ENCODE measurements at regions not wholly inside any gene's neighbourhood (a gene's known extent, or its start where the extent isn't known, plus 50 kb on each side); places are given as distances from the start of the nearest gene placed in this dataset.

DNA sequence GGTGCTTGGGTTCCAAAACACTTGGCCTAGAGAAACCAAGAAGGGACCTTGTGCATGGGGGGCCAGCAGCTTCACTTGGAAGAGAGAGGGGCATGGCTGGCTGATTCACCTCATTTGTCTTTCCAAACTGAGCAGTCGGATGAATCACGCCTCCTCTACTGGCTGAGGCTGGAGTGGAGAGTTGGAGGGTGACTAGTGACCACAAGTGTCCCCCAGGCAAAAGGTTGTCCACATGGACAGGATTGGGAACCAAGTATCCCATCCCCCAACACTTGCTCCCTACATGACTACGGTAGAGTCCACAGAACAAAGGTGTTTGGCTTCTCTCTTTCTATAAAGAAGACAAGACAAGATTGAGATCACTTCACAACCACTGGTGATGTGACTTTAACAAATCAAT is 875.6 kb downstream of the QKI start:
- 97% methylated on average over 3 of the region's 3 CpGs for WGBS
- Histone ChIP-seq H3K9me3 (peaks cover 7% of the 10 kb centered on the region), H3K36me3 (no peaks in the 10 kb centered on the region), H3K27me3 (no peaks in the 10 kb centered on the region), H3K4me1 (no peaks in the 10 kb centered on the region), H3K4me3 (no peak overlapping the region), H3K27ac (no peak overlapping the region)
- DNase-seq (ENCODE audit: low spot score in 2 of 2), result no peak
- TF ChIP-seq POLR2AphosphoS5 (IDR thresholded peaks at IDR 0.05) (no peak), POLR2A (IDR thresholded peaks at IDR 0.05) (no peak), EP300 (IDR thresholded peaks at IDR 0.05) (no peak)
- TF ChIP-seq, protein P1, sequence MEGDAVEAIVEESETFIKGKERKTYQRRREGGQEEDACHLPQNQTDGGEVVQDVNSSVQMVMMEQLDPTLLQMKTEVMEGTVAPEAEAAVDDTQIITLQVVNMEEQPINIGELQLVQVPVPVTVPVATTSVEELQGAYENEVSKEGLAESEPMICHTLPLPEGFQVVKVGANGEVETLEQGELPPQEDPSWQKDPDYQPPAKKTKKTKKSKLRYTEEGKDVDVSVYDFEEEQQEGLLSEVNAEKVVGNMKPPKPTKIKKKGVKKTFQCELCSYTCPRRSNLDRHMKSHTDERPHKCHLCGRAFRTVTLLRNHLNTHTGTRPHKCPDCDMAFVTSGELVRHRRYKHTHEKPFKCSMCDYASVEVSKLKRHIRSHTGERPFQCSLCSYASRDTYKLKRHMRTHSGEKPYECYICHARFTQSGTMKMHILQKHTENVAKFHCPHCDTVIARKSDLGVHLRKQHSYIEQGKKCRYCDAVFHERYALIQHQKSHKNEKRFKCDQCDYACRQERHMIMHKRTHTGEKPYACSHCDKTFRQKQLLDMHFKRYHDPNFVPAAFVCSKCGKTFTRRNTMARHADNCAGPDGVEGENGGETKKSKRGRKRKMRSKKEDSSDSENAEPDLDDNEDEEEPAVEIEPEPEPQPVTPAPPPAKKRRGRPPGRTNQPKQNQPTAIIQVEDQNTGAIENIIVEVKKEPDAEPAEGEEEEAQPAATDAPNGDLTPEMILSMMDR (IDR thresholded peaks at IDR 0.05), result no peak

DNA sequence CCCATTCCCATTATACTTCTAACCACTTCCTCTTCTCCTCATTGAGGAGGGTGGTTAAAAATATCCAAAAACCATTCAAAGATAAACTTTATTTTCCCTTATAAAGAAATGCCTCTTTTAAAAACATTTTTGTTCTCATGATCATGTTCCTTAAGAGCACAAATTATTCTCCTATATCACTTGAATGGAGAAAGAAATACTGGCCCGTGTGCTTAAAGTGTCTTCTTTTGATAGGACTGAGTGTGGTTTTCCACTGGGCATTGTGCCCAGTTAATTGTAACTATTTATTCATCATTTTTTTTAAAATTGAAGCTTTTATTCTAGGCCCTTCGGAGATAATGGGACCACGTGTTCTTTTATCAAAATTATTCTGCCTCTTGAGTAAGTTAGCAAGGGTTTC is 871.5 kb downstream of the QKI start:
- H3K4me1 ChIP-seq, result no peaks in the 10 kb centered on the region
- no peaks in the 10 kb centered on the region for H3K36me3 ChIP-seq
- H3K27me3 ChIP-seq, result no peaks in the 10 kb centered on the region
- H3K4me3 ChIP-seq, result no peak overlapping the region
- TF ChIP-seq POLR2A (IDR thresholded peaks at IDR 0.05) (no peak), POLR2AphosphoS5 (IDR thresholded peaks at IDR 0.05) (no peak), EP300 (IDR thresholded peaks at IDR 0.05) (no peak)
- TF ChIP-seq, protein P1 (IDR thresholded peaks at IDR 0.05), result no peak
- no peak for DNase-seq (ENCODE audit: low spot score in 2 of 2)
- no peak overlapping the region for H3K27ac ChIP-seq
- WGBS, result 60% methylated on average over 3 of the region's 3 CpGs
- H3K9me3 ChIP-seq, result peaks cover 7% of the 10 kb centered on the region

DNA sequence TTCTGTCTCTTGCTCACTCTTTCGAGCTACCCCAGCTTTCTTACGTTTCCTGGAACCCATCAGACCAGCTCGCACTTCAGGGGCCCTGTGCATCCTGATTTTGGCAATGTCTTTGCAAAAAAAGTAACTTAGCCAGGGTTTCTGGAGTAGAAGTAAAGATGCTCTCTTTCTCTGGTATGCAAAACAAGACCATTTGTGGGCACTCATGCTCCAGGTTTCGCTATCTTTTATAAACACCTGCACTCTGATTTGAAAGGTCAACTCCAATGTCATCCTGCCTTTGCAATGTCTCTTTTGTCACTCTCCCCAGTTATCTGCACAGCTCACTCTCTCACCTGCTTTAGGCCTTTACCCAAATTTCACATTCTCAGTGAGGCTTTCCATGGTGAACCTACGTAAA is 869.1 kb downstream of the QKI start:
- 90% methylated on average over 5 of the region's 5 CpGs for WGBS
- no peaks in the 10 kb centered on the region for H3K4me1 ChIP-seq
- TF ChIP-seq POLR2AphosphoS5 (IDR thresholded peaks at IDR 0.05) (no peak), POLR2A (IDR thresholded peaks at IDR 0.05) (no peak), EP300 (IDR thresholded peaks at IDR 0.05) (no peak)
- TF ChIP-seq, protein P1 (IDR thresholded peaks at IDR 0.05), result no peak
- H3K27ac ChIP-seq, result no peak overlapping the region
- DNase-seq (ENCODE audit: low spot score in 2 of 2), result no peak
- H3K9me3 ChIP-seq, result no peaks in the 10 kb centered on the region
- H3K27me3 ChIP-seq, result no peaks in the 10 kb centered on the region
- H3K4me3 ChIP-seq, result no peak overlapping the region
- no peaks in the 10 kb centered on the region for H3K36me3 ChIP-seq

DNA sequence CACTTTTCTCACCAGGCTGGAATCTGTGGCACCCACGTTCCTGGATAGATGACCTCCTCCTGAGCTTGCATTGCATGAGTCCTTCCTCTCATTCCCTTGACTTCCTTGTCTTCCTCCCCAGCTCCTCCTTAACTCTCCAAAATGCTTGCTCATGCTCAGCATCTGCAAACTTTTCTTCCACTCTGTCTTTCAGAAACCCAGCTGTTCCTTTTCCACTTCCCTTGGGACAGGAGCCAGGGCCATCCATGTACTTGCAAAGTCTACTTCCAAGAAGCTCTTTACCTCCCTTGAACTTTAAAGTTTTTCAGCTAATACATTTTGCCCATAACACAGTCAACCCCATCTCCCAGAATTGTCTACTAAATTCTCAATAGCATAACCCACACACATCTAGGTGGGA is 861.7 kb downstream of the QKI start:
- Histone ChIP-seq H3K4me1 (no peaks in the 10 kb centered on the region), H3K4me3 (no peak overlapping the region), H3K9me3 (no peaks in the 10 kb centered on the region), H3K27ac (no peak overlapping the region), H3K36me3 (no peaks in the 10 kb centered on the region), H3K27me3 (no peaks in the 10 kb centered on the region)
- TF ChIP-seq EP300 (IDR thresholded peaks at IDR 0.05) (no peak), POLR2AphosphoS5 (IDR thresholded peaks at IDR 0.05) (no peak), POLR2A (IDR thresholded peaks at IDR 0.05) (no peak)
- TF ChIP-seq, protein P1 (IDR thresholded peaks at IDR 0.05), result no peak
- WGBS, result 61% methylated on average over 1 of the region's 1 CpG
- DNase-seq (ENCODE audit: low spot score in 2 of 2), result no peak

DNA sequence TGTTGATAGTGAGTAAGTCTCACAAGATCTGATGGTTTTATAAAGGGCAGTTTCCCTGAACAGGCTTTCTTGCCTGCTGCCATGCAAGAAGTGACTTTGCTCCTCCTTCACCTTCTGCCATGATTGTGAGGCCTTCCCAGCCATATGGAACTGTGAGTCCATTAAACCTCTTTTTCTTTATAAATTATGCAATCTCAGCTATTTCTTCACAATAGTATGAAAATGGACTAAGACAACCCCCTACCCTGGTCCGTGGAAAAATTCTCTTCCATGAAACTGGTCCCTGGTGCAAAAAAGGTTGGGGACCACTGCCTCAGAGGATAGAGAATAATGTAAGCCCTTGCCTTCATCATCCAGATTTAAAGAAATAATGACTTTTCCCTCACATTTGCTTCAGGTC is 861.3 kb downstream of the QKI start:
- Histone ChIP-seq H3K27me3 (no peaks in the 10 kb centered on the region), H3K27ac (no peak overlapping the region), H3K4me1 (no peaks in the 10 kb centered on the region), H3K36me3 (no peaks in the 10 kb centered on the region), H3K4me3 (no peak overlapping the region), H3K9me3 (no peaks in the 10 kb centered on the region)
- no peak for DNase-seq (ENCODE audit: low spot score in 2 of 2)
- 93% methylated on average over 1 of the region's 1 CpG for WGBS
- no peak for TF ChIP-seq EP300 (IDR thresholded peaks at IDR 0.05)
- TF ChIP-seq POLR2AphosphoS5 (IDR thresholded peaks at IDR 0.05), result no peak
- TF ChIP-seq POLR2A (IDR thresholded peaks at IDR 0.05), result no peak
- TF ChIP-seq, protein P1 (IDR thresholded peaks at IDR 0.05), result no peak
